ENCODE measurements at regions not wholly inside any gene's neighbourhood (a gene's known extent, or its start where the extent isn't known, plus 50 kb on each side); places are given as distances from the start of the nearest gene placed in this dataset.

DNA sequence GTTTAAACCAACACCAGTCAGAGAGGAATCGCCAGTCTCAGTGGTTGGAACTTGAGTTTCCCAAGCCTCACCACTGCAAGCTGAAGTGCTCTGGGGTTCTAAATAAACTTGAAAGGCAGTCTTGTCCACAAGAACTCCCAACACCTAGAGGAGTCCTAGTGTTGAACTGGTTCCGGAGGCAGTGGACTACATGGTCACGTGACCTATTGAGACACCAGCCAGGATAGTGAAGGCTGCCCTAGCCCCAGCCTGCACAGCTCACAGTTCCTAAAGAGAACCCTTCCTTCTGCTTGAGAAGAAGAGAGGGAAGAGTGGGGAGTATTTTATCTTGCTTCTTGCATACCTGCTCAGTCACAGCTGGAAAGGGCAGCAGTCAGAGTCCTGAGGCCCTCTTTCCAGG lies 1012.7 kb upstream of the ADGRL3 start:
- TF ChIP-seq, protein P1, sequence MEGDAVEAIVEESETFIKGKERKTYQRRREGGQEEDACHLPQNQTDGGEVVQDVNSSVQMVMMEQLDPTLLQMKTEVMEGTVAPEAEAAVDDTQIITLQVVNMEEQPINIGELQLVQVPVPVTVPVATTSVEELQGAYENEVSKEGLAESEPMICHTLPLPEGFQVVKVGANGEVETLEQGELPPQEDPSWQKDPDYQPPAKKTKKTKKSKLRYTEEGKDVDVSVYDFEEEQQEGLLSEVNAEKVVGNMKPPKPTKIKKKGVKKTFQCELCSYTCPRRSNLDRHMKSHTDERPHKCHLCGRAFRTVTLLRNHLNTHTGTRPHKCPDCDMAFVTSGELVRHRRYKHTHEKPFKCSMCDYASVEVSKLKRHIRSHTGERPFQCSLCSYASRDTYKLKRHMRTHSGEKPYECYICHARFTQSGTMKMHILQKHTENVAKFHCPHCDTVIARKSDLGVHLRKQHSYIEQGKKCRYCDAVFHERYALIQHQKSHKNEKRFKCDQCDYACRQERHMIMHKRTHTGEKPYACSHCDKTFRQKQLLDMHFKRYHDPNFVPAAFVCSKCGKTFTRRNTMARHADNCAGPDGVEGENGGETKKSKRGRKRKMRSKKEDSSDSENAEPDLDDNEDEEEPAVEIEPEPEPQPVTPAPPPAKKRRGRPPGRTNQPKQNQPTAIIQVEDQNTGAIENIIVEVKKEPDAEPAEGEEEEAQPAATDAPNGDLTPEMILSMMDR (IDR thresholded peaks at IDR 0.05): no peak
- no peak for TF ChIP-seq POLR2A (IDR thresholded peaks at IDR 0.05)

Measured in Peyer's patch (tissue), 4 donors.